ENCODE measurements at regions not wholly inside any gene's neighbourhood (a gene's known extent, or its start where the extent isn't known, plus 50 kb on each side); places are given as distances from the start of the nearest gene placed in this dataset.

- H3K9me3 Mint-ChIP-seq (ENCODE audit: low read depth), result peaks cover 12% of the 10 kb centered on the region
- H3K27me3 Mint-ChIP-seq, result no peaks in the 10 kb centered on the region
- TF ChIP-seq, protein P1, sequence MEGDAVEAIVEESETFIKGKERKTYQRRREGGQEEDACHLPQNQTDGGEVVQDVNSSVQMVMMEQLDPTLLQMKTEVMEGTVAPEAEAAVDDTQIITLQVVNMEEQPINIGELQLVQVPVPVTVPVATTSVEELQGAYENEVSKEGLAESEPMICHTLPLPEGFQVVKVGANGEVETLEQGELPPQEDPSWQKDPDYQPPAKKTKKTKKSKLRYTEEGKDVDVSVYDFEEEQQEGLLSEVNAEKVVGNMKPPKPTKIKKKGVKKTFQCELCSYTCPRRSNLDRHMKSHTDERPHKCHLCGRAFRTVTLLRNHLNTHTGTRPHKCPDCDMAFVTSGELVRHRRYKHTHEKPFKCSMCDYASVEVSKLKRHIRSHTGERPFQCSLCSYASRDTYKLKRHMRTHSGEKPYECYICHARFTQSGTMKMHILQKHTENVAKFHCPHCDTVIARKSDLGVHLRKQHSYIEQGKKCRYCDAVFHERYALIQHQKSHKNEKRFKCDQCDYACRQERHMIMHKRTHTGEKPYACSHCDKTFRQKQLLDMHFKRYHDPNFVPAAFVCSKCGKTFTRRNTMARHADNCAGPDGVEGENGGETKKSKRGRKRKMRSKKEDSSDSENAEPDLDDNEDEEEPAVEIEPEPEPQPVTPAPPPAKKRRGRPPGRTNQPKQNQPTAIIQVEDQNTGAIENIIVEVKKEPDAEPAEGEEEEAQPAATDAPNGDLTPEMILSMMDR (IDR thresholded peaks at IDR 0.05; ENCODE audit: unreplicated experiment), result no peak
- H3K27ac Mint-ChIP-seq, result no peak overlapping the region
- no peaks in the 10 kb centered on the region for H3K36me3 Mint-ChIP-seq (ENCODE audit: insufficient read depth)
- H3K4me1 Mint-ChIP-seq (ENCODE audit: low read depth), result no peaks in the 10 kb centered on the region
- no peak for DNase-seq (ENCODE audit: low spot score, unreplicated experiment)
- H3K4me3 Mint-ChIP-seq (ENCODE audit: low read depth), result no peak overlapping the region
These were observed 184.0 kb downstream of the HUNK start for GRCh38 chr21:32056791-32057190.

GRCh38 chr21:32055305-32055704 is 182.5 kb downstream of the HUNK start:
- TF ChIP-seq, protein P1 (IDR thresholded peaks at IDR 0.05; ENCODE audit: unreplicated experiment), result no peak
- Mint-ChIP-seq H3K27ac (no peak overlapping the region), H3K9me3 (ENCODE audit: low read depth) (peaks cover 12% of the 10 kb centered on the region), H3K4me3 (ENCODE audit: low read depth) (no peak overlapping the region), H3K36me3 (ENCODE audit: insufficient read depth) (no peaks in the 10 kb centered on the region), H3K27me3 (no peaks in the 10 kb centered on the region), H3K4me1 (ENCODE audit: low read depth) (no peaks in the 10 kb centered on the region)
- DNase-seq (ENCODE audit: low spot score, unreplicated experiment), result no peak
